Vagina (tissue), 2 donors: ENCODE measurements at regions not wholly inside any gene's neighbourhood (a gene's known extent, or its start where the extent isn't known, plus 50 kb on each side); places are given as distances from the start of the nearest gene placed in this dataset.

Source experiments
- POLR2A ChIP-seq, 2 donors: fragments of 450-650 bp; IDR thresholded peaks; one replicate each; pipeline ENCODE4 v1.6.1; 2017; ENCODE audit warnings: antibody characterized with exemption in 2 of 2, mild to moderate bottlenecking in 2 of 2, moderate library complexity in 2 of 2
- TF ChIP-seq, protein P1 (sequence below), 3 experiments: fragments of 450-650 bp in 2 of 3; fragments of 200-600 bp in 1 of 3; sonication (generic) in 1 of 3; IDR thresholded peaks; one replicate each; pipeline ENCODE4 v1.5.1; 2017 to 2019; ENCODE audit warnings: antibody characterized with exemption in 3 of 3, mild to moderate bottlenecking in 2 of 3, moderate library complexity in 2 of 3

DNA sequence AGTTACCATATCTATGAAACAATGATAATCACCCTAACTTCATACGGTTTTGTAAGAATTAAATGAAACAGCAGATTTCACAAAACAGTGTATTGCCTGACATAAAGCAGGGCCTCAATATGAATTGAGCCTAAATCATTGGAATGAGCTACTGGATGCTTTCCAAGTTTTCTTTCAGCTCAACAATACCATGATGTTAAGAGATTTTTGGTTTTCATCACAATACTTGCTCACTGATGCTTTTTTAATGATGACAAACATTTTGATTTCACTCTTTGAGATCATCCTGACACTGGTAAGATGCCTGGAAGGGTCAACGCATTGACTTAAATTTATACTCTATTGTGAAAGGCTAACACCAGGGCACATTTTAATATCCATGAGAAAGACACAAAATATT, 377.5 kb downstream of the ZNF521 start:
- TF ChIP-seq, protein P1, sequence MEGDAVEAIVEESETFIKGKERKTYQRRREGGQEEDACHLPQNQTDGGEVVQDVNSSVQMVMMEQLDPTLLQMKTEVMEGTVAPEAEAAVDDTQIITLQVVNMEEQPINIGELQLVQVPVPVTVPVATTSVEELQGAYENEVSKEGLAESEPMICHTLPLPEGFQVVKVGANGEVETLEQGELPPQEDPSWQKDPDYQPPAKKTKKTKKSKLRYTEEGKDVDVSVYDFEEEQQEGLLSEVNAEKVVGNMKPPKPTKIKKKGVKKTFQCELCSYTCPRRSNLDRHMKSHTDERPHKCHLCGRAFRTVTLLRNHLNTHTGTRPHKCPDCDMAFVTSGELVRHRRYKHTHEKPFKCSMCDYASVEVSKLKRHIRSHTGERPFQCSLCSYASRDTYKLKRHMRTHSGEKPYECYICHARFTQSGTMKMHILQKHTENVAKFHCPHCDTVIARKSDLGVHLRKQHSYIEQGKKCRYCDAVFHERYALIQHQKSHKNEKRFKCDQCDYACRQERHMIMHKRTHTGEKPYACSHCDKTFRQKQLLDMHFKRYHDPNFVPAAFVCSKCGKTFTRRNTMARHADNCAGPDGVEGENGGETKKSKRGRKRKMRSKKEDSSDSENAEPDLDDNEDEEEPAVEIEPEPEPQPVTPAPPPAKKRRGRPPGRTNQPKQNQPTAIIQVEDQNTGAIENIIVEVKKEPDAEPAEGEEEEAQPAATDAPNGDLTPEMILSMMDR (IDR thresholded peaks at IDR 0.05): no peak
- no peak for TF ChIP-seq POLR2A (IDR thresholded peaks at IDR 0.05)
